Gastroesophageal sphincter (tissue), 4 donors: ENCODE measurements at regions not wholly inside any gene's neighbourhood (a gene's known extent, or its start where the extent isn't known, plus 50 kb on each side); places are given as distances from the start of the nearest gene placed in this dataset.

ENCODE experiments used
- ATAC-seq: fragments of 150-250 bp; one replicate; pipeline ENCODE4 v1.9.1; 2016; ENCODE audit warnings: mild to moderate bottlenecking, moderate library complexity
- H3K27ac ChIP-seq, 4 donors: fragments of 200-600 bp; sonication (generic) in 3 of 4; 1 replicate in 3 of 4; 2 replicates in 1 of 4; pipeline ENCODE4 v1.5.1; 2016 to 2019
- H3K27me3 ChIP-seq: fragments of 200-600 bp; sonication (generic); one replicate; pipeline ENCODE4 v1.5.1; 2019
- H3K36me3 ChIP-seq, 2 donors: fragments of 200-600 bp; sonication (generic); one replicate each; pipeline ENCODE4 v1.5.1; 2019; ENCODE audit warnings: control low read depth in 1 of 2
- H3K4me1 ChIP-seq, 3 donors: fragments of 200-600 bp; sonication (generic); 1 replicate in 2 of 3; 2 replicates in 1 of 3; pipeline ENCODE4 v1.5.1; 2016 to 2019; ENCODE audit warnings: control low read depth in 2 of 3
- H3K4me3 ChIP-seq, 2 donors: fragments of 200-600 bp; sonication (generic); one replicate each; pipeline ENCODE4 v1.5.1; 2019; ENCODE audit warnings: mild to moderate bottlenecking in 1 of 2, moderate library complexity in 1 of 2
- H3K9me3 ChIP-seq, 3 donors: fragments of 200-600 bp; sonication (generic); one replicate each; pipeline ENCODE4 v1.5.1; 2017 to 2019; ENCODE audit warnings: control low read depth in 2 of 3
- CTCF ChIP-seq, 4 experiments: fragments of 200-600 bp in 2 of 4; fragments of 450-650 bp in 2 of 4; sonication (generic) in 1 of 4; IDR thresholded peaks; one replicate each; pipeline ENCODE4 v1.5.1; 2017 to 2019; ENCODE audit warnings: antibody characterized with exemption in 4 of 4, mild to moderate bottlenecking in 2 of 4, moderate library complexity in 2 of 4
- EP300 ChIP-seq: sonication (generic); formaldehyde crosslinking; IDR thresholded peaks from one replicate; pipeline ENCODE4 v1.6.1; 2017; ENCODE audit warnings: antibody characterized with exemption, mild to moderate bottlenecking
- POLR2A ChIP-seq, 2 donors: fragments of 450-650 bp; IDR thresholded peaks; one replicate each; pipeline ENCODE4 v1.6.1; 2017; ENCODE audit warnings: antibody characterized with exemption in 2 of 2, mild to moderate bottlenecking in 2 of 2, moderate library complexity in 1 of 2
- POLR2AphosphoS5 ChIP-seq: sonication (generic); formaldehyde crosslinking; IDR thresholded peaks from one replicate; pipeline ENCODE4 v1.6.1; 2017; ENCODE audit warnings: antibody characterized with exemption
- WGBS, 2 donors: methylation state at CpG; one replicate each; pipeline ENCODE4 v1.1.5; 2018; ENCODE audit warnings: low coverage in 1 of 2; 5-methylcytosine and 5-hydroxymethylcytosine counted together

- no peak for ATAC-seq
Measured at GRCh38 chr21:45341779-45342178, 54.1 kb upstream of the POFUT2 start.

DNA sequence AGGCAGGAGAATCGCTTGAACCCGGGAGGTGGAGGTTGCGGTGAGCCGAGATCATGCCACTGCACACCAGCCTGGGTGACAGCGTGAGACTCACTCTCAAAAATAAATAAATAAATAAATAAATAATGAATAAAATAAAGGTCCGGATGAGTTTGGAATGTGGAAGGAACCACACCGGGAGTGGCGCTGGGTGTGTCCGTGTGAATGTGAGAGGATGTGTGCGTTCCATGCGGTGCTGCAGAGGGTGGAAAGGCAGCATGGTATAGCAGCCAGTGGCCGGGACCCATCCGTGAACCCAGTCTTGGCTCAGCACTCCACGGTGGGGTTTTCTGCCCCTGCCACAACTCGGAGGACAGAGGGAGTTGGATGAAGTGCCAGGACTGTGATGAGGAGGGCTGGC, 56.2 kb upstream of the POFUT2 start:
- H3K36me3 ChIP-seq: no peaks in the 10 kb centered on the region
- no peaks in the 10 kb centered on the region for H3K9me3 ChIP-seq
- peaks cover 0 to 23% (median 0%) of the 10 kb centered on the region in 3 donors for H3K4me1 ChIP-seq
- TF ChIP-seq POLR2AphosphoS5 (no peak), CTCF (IDR thresholded peaks at IDR 0.05) (no peak), EP300 (no peak), POLR2A (IDR thresholded peaks at IDR 0.05) (no peak)
- 92 to 94% methylated on average over 5 to 14 of the region's 15 CpGs for WGBS, 2 donors
- no peak for ATAC-seq
- H3K4me3 ChIP-seq: no peak overlapping the region
- H3K27me3 ChIP-seq: no peaks in the 10 kb centered on the region
- H3K27ac ChIP-seq: no peak overlapping the region

More at GRCh38 chr21:45341779-45342178, 54.1 kb upstream of the POFUT2 start:
- no peaks in the 10 kb centered on the region for H3K9me3 ChIP-seq
- H3K4me1 ChIP-seq: peaks cover 0 to 4% (median 0%) of the 10 kb centered on the region in 3 donors
- no peak overlapping the region for H3K27ac ChIP-seq
- H3K27me3 ChIP-seq: no peaks in the 10 kb centered on the region
- H3K4me3 ChIP-seq: no peak overlapping the region
- TF ChIP-seq CTCF (IDR thresholded peaks at IDR 0.05) (no peak), POLR2A (IDR thresholded peaks at IDR 0.05) (no peak), POLR2AphosphoS5 (no peak), EP300 (no peak)
- no peaks in the 10 kb centered on the region for H3K36me3 ChIP-seq
- WGBS, 2 donors: 46 to 49% methylated on average over 8 to 9 of the region's 9 CpGs

- Histone ChIP-seq H3K9me3 (no peaks in the 10 kb centered on the region), H3K4me1 (peaks cover 0 to 30% (median 2%) of the 10 kb centered on the region in 3 donors), H3K36me3 (no peaks in the 10 kb centered on the region), H3K4me3 (no peak overlapping the region), H3K27me3 (no peaks in the 10 kb centered on the region), H3K27ac (no peak overlapping the region)
- WGBS, 2 donors: no CpG with 5 or more reads among the region's 21 CpGs
- ATAC-seq: no peak
- TF ChIP-seq CTCF (IDR thresholded peaks at IDR 0.05) (no peak), EP300 (no peak), POLR2A (IDR thresholded peaks at IDR 0.05) (no peak), POLR2AphosphoS5 (no peak)
Measured at GRCh38 chr21:45344576-45344975, 56.9 kb upstream of the POFUT2 start.

DNA sequence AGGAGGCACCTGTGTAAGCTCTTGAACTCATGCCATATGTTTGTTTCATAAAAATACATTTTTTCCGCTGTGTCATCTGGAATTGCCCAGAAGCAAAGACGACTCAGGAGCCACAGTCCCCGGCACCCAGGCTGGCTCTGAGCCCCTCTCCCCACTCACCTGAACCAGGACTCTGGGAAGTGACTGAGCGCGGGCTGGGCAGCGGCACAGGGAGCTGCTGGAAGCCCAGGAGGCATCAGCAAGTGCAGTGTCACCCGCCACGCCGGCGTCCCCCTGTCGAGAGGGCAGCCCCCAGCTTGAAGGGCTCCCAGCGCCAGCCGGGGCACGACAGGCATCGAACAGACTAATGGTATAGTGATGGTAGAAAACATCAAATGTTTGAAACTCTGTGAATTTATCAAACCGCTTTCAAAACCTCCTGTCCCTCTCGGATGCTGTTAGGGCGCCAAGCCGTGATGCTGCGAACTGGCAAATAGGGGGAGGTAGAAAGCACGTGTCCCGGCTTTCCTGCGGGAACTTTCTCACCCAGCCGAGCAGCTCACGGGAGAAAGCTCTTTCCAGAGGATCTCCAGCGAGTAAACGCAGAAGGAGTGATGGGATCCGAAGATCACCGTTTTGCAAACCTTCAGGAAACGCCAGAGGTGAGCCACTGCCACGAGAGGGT, 57.8 kb upstream of the COL18A1 start:
- Histone ChIP-seq H3K4me3 (peak overlapping the region in 1 of 2 donors; percentile 6), H3K4me1 (peaks cover 0 to 52% (median 11%) of the 10 kb centered on the region in 3 donors), H3K27me3 (no peaks in the 10 kb centered on the region), H3K27ac (peak overlapping the region in 3 of 4 donors; percentile 24 to 78 (median 77)), H3K9me3 (no peaks in the 10 kb centered on the region), H3K36me3 (no peaks in the 10 kb centered on the region)
- 57% methylated on average over 8 of the region's 31 CpGs; no CpG with 5 or more reads in 1 of the 2 donors for WGBS, 2 donors
- no peak for TF ChIP-seq EP300
- ATAC-seq: no peak

DNA sequence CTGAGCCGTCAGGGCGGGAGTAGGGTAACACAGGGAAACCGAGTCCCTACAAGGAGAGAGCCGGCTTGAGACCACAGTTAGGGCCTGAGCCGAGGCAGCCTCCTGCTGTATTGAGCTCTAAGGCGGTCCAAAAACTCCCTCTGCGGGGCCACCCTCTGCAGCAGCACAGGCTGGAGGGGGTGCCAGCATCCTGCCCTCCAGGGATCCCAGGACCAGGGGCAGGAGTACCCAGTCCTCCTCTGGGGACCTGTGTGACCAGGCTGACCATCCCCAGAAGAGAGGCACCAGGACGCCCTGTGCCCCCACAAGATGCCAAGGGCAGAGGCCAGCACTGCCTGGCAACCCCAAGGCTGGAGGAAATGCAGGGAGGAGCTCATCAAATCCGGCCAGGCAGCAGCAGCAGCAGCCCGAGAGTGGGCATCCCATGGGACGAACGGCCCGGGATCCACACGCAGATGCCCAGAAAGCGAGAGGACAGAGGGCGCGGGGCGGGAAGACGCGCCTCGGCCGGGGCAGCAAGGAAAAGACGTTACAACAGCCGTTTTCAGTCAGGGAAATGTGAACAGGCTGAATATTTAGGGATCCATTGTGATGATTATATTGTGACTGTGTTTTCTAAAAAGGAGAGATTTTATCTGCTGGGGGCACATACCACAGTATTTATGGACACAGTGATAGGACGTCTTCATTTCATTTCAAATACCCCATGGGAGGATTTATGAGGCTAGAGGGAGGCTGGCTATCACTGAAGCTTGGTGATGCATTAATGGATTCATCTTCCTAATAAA, 57.1 kb upstream of the COL18A1 start:
- no peaks in the 10 kb centered on the region for H3K27me3 ChIP-seq
- no peak for TF ChIP-seq CTCF (IDR thresholded peaks at IDR 0.05)
- no peak for TF ChIP-seq POLR2AphosphoS5
- no peak for TF ChIP-seq POLR2A (IDR thresholded peaks at IDR 0.05)
- TF ChIP-seq EP300: no peak
- 41 to 67% methylated on average over 6 to 17 of the region's 25 CpGs for WGBS, 2 donors
- no peaks in the 10 kb centered on the region for H3K36me3 ChIP-seq
- no peaks in the 10 kb centered on the region for H3K9me3 ChIP-seq
- no peak for ATAC-seq
- H3K27ac ChIP-seq: peak overlapping the region in 3 of 4 donors; percentile 24 to 78 (median 77)
- H3K4me3 ChIP-seq: peak overlapping the region in 1 of 2 donors; percentile 6
- peaks cover 0 to 59% (median 11%) of the 10 kb centered on the region in 3 donors for H3K4me1 ChIP-seq
